PC-9 (cell line): ENCODE measurements at regions not wholly inside any gene's neighbourhood (a gene's known extent, or its start where the extent isn't known, plus 50 kb on each side); places are given as distances from the start of the nearest gene placed in this dataset.

Experiments
- BruUV-seq: library from RNA; stranded (reverse); fragments of 400-500 nt; replicated peaks from 2 replicates; lab custom pipeline; 2021; lab: Mats Ljungman, UMichigan
- CTCF ChIA-PET: fragments of 300-600 bp; sonication (Branson Sonifier 250); formaldehyde crosslinking; loops from one replicate; lab custom pipeline; 2022; ENCODE audit warnings: antibody characterized with exemption; lab: Charles Lee
- POLR2A ChIA-PET: fragments of 300-600 bp; sonication (Branson Sonifier 250); formaldehyde crosslinking; loops from one replicate; lab custom pipeline; 2022; ENCODE audit warnings: antibody characterized with exemption; ENCODE audit not compliant: unreplicated experiment; lab: Charles Lee
- DNase-seq, 2 experiments: peaks; one replicate each; pipeline versions ENCODE4 v3.0.0 to v3.0.0-alpha.2; 2015 to 2022; ENCODE audit warnings: mixed read lengths in 1 of 2
- H2AFZ ChIP-seq: fragments of 200-600 bp; sonication (generic); 2 replicates; pipeline ENCODE4 v1.8.1; 2017; ENCODE audit warnings: antibody characterized with exemption
- H3F3A ChIP-seq: fragments of 200-600 bp; sonication (generic); 2 replicates; pipeline ENCODE4 v1.8.1; 2017; ENCODE audit warnings: antibody characterized with exemption, mild to moderate bottlenecking, low read depth; ENCODE audit not compliant: insufficient read depth
- H3K27ac ChIP-seq: fragments of 200-600 bp; sonication (generic); 2 replicates; pipeline ENCODE4 v1.6.1; 2016; ENCODE audit warnings: mixed run types
- H3K27me3 ChIP-seq: fragments of 200-600 bp; sonication (generic); 2 replicates; pipeline ENCODE4 v1.6.1; 2016; ENCODE audit warnings: low read depth, mixed run types; ENCODE audit not compliant: insufficient read depth
- H3K36me3 ChIP-seq: fragments of 200-600 bp; sonication (generic); 2 replicates; pipeline ENCODE4 v1.6.1; 2016; ENCODE audit warnings: low read depth, mixed run types
- H3K4me1 ChIP-seq: fragments of 200-600 bp; sonication (generic); replicated peaks from 2 replicates; pipeline ENCODE4 v1.6.1; 2016; ENCODE audit warnings: mixed run types; ENCODE audit not compliant: insufficient read depth
- H3K4me2 ChIP-seq: fragments of 200-600 bp; sonication (generic); 2 replicates; pipeline ENCODE4 v1.6.1; 2017; ENCODE audit warnings: mixed run types
- H3K4me3 ChIP-seq: fragments of 200-600 bp; sonication (generic); 2 replicates; pipeline ENCODE4 v1.6.1; 2016; ENCODE audit warnings: mixed run types
- H3K79me2 ChIP-seq: fragments of 200-600 bp; sonication (generic); 2 replicates; pipeline ENCODE4 v1.6.1; 2017; ENCODE audit warnings: low read depth, mixed run types
- H3K9me2 ChIP-seq: fragments of 200-600 bp; sonication (generic); 2 replicates; pipeline ENCODE4 v1.8.1; 2017; ENCODE audit warnings: mild to moderate bottlenecking; ENCODE audit not compliant: insufficient read depth
- H3K9me3 ChIP-seq: fragments of 200-600 bp; sonication (generic); 2 replicates; pipeline ENCODE4 v1.8.1; 2016; ENCODE audit warnings: low read depth; ENCODE audit not compliant: insufficient read depth
- H4K20me1 ChIP-seq: fragments of 200-600 bp; sonication (generic); 2 replicates; pipeline ENCODE4 v1.8.1; 2017; ENCODE audit not compliant: insufficient read depth
- CTCF ChIP-seq: fragments of 200-600 bp; sonication (generic); conservative IDR thresholded peaks from 2 replicates; pipeline ENCODE4 v1.6.1; 2017; ENCODE audit warnings: mixed run types, antibody characterized with exemption, mild to moderate bottlenecking, moderate library complexity
- EZH2 ChIP-seq: fragments of 200-600 bp; sonication (generic); IDR thresholded peaks from 2 replicates; pipeline ENCODE4 v1.8.0; 2017; ENCODE audit warnings: antibody characterized with exemption, low read depth
- intact Hi-C: fragments of 100-400 bp; cut with micrococcal nuclease; formaldehyde crosslinking; loops from one replicate; pipeline ENCODE4 v1.10.0; 2022; ENCODE audit not compliant: unreplicated experiment

- H3K27ac ChIP-seq, result no peak overlapping the region
- H3K27me3 ChIP-seq, result no peaks in the 10 kb centered on the region
- H3K9me2 ChIP-seq, result no peaks in the 10 kb centered on the region
- no peak for DNase-seq
- intact Hi-C loops, result no loop called here
- no peak overlapping the region for H3K4me2 ChIP-seq
- H3K4me1 ChIP-seq, result no peaks in the 10 kb centered on the region
- BruUV-seq, result no TSS peak
- no peak overlapping the region for H2AFZ ChIP-seq
- CTCF ChIA-PET, result no interaction called here
- H3K36me3 ChIP-seq, result no peaks in the 10 kb centered on the region
- no peaks in the 10 kb centered on the region for H3F3A ChIP-seq
- TF ChIP-seq EZH2, result no peak
- no peak for TF ChIP-seq CTCF
- POLR2A ChIA-PET, result no interaction called here
- no peaks in the 10 kb centered on the region for H4K20me1 ChIP-seq
- no peak overlapping the region for H3K4me3 ChIP-seq
- no peaks in the 10 kb centered on the region for H3K79me2 ChIP-seq
- H3K9me3 ChIP-seq, result no peaks in the 10 kb centered on the region
Measured at GRCh38 chr4:66640233-66640990, 904.9 kb downstream of the CENPC start.

GRCh38 chr4:66639361-66639760 lies 905.9 kb downstream of the CENPC start:
- H3K27ac ChIP-seq, result no peak overlapping the region
- no TSS peak for BruUV-seq
- CTCF ChIA-PET, result no interaction called here
- POLR2A ChIA-PET, result no interaction called here
- no peaks in the 10 kb centered on the region for H3K27me3 ChIP-seq
- no peaks in the 10 kb centered on the region for H3K9me3 ChIP-seq
- DNase-seq, result no peak
- TF ChIP-seq CTCF (no peak), EZH2 (no peak)
- no peaks in the 10 kb centered on the region for H3F3A ChIP-seq
- no peaks in the 10 kb centered on the region for H3K4me1 ChIP-seq
- H3K36me3 ChIP-seq, result no peaks in the 10 kb centered on the region
- H3K4me3 ChIP-seq, result no peak overlapping the region
- H3K4me2 ChIP-seq, result no peak overlapping the region
- H4K20me1 ChIP-seq, result no peaks in the 10 kb centered on the region
- intact Hi-C loops, result no loop called here
- no peak overlapping the region for H2AFZ ChIP-seq
- no peaks in the 10 kb centered on the region for H3K9me2 ChIP-seq
- no peaks in the 10 kb centered on the region for H3K79me2 ChIP-seq

GRCh38 chr4:66636349-66636748 lies 909.0 kb downstream of the CENPC start:
- Histone ChIP-seq H3K27me3 (no peaks in the 10 kb centered on the region), H3K79me2 (no peaks in the 10 kb centered on the region), H3K4me2 (no peak overlapping the region), H3K9me2 (no peaks in the 10 kb centered on the region), H4K20me1 (no peaks in the 10 kb centered on the region), H3K27ac (no peak overlapping the region), H3F3A (no peaks in the 10 kb centered on the region), H2AFZ (no peak overlapping the region), H3K9me3 (no peaks in the 10 kb centered on the region), H3K4me1 (no peaks in the 10 kb centered on the region), H3K36me3 (no peaks in the 10 kb centered on the region), H3K4me3 (no peak overlapping the region)
- no TSS peak for BruUV-seq
- POLR2A ChIA-PET, result no interaction called here
- TF ChIP-seq EZH2 (no peak), CTCF (no peak)
- CTCF ChIA-PET, result no interaction called here
- intact Hi-C loops, result no loop called here
- DNase-seq, result no peak
